Neural progenitor cell (in vitro differentiated cells): ENCODE measurements at regions not wholly inside any gene's neighbourhood (a gene's known extent, or its start where the extent isn't known, plus 50 kb on each side); places are given as distances from the start of the nearest gene placed in this dataset.

Experiments
- DNase-seq: peaks from one replicate; pipeline ENCODE4 v3.0.0-alpha.2; 2016; ENCODE audit warnings: low spot score
- H2AFZ ChIP-seq: fragments of 200-600 bp; sonication (generic); replicated peaks from 2 replicates; pipeline ENCODE4 v1.6.1; 2016; ENCODE audit warnings: antibody characterized with exemption
- H3F3A ChIP-seq: fragments of 200-600 bp; sonication (generic); 2 replicates; pipeline ENCODE4 v1.6.1; 2016; ENCODE audit warnings: antibody characterized with exemption, low read depth
- H3K27ac ChIP-seq: fragments of 200-600 bp; sonication (generic); 2 replicates; pipeline ENCODE4 v1.5.1; 2016; ENCODE audit warnings: mild to moderate bottlenecking
- H3K27me3 ChIP-seq: fragments of 200-600 bp; sonication (generic); 2 replicates; pipeline ENCODE4 v1.6.1; 2016; ENCODE audit warnings: mild to moderate bottlenecking, moderate library complexity
- H3K36me3 ChIP-seq: fragments of 200-600 bp; sonication (generic); 2 replicates; pipeline ENCODE4 v1.5.1; 2016
- H3K4me1 ChIP-seq: fragments of 200-600 bp; sonication (generic); 2 replicates; pipeline ENCODE4 v1.6.1; 2016; ENCODE audit warnings: mixed run types
- H3K4me2 ChIP-seq: fragments of 200-600 bp; sonication (generic); 2 replicates; pipeline ENCODE4 v1.6.1; 2016
- H3K4me3 ChIP-seq: fragments of 200-600 bp; sonication (generic); 2 replicates; pipeline ENCODE4 v1.5.1; 2016
- H3K79me2 ChIP-seq: fragments of 200-600 bp; sonication (generic); 2 replicates; pipeline ENCODE4 v1.6.1; 2016; ENCODE audit warnings: low read depth
- H3K9ac ChIP-seq: fragments of 200-600 bp; sonication (generic); 2 replicates; pipeline ENCODE4 v1.6.1; 2016
- H3K9me3 ChIP-seq: fragments of 200-600 bp; sonication (generic); 2 replicates; pipeline ENCODE4 v1.5.1; 2016; ENCODE audit warnings: low read depth
- H4K20me1 ChIP-seq: fragments of 200-600 bp; sonication (generic); 2 replicates; pipeline ENCODE4 v1.6.1; 2016; ENCODE audit warnings: low read depth
- H3K27ac Mint-ChIP-seq: 3 replicates; pipeline ENCODE4 v1.8.0; 2021; ENCODE audit warnings: mixed read lengths
- H3K27me3 Mint-ChIP-seq: 2 replicates; pipeline ENCODE4 v1.8.0; 2022; ENCODE audit warnings: low read depth, mild to moderate bottlenecking, inconsistent platforms, moderate library complexity, mixed read lengths; ENCODE audit not compliant: insufficient read depth
- H3K36me3 Mint-ChIP-seq: 3 replicates; pipeline ENCODE4 v1.8.0; 2021; ENCODE audit warnings: mixed read lengths
- H3K4me1 Mint-ChIP-seq: 3 replicates; pipeline ENCODE4 v1.8.0; 2021; ENCODE audit warnings: mixed read lengths
- H3K4me3 Mint-ChIP-seq: 3 replicates; pipeline ENCODE4 v1.8.0; 2021; ENCODE audit warnings: mild to moderate bottlenecking, moderate library complexity, mixed read lengths
- H3K9me3 Mint-ChIP-seq: 3 replicates; pipeline ENCODE4 v1.8.0; 2020; ENCODE audit warnings: mixed read lengths
- CTCF ChIP-seq: fragments of 200-600 bp; sonication (generic); IDR thresholded peaks from 2 replicates; pipeline ENCODE4 v1.5.1; 2017; ENCODE audit warnings: antibody characterized with exemption, mild to moderate bottlenecking
- EZH2 ChIP-seq: fragments of 200-600 bp; sonication (generic); IDR thresholded peaks from 2 replicates; pipeline ENCODE4 v1.6.1; 2017; ENCODE audit warnings: antibody characterized with exemption, mild to moderate bottlenecking, moderate library complexity
- EZH2phosphoT487 ChIP-seq: fragments of 200-600 bp; sonication (generic); IDR thresholded peaks from 2 replicates; pipeline ENCODE4 v1.6.1; 2017; ENCODE audit warnings: antibody characterized with exemption

GRCh38 chrX:2629316-2630007 lies 61.6 kb upstream of the CD99 start:
- no peaks in the 10 kb centered on the region for H3K9me3 Mint-ChIP-seq
- peaks cover 48% of the 10 kb centered on the region for H3K36me3 Mint-ChIP-seq
- no peak overlapping the region for H3K27ac Mint-ChIP-seq
- H3K4me3 ChIP-seq = no peak overlapping the region
- H3K27ac ChIP-seq = no peak overlapping the region
- no peaks in the 10 kb centered on the region for H3F3A ChIP-seq
- DNase-seq = no peak
- no peaks in the 10 kb centered on the region for H3K4me1 ChIP-seq
- H3K36me3 ChIP-seq = no peaks in the 10 kb centered on the region
- peaks cover 5% of the 10 kb centered on the region for H3K27me3 Mint-ChIP-seq
- no peaks in the 10 kb centered on the region for H3K79me2 ChIP-seq
- no peak for TF ChIP-seq CTCF
- TF ChIP-seq EZH2phosphoT487 = no peak
- TF ChIP-seq EZH2 = no peak
- H3K9me3 ChIP-seq = no peaks in the 10 kb centered on the region
- no peak overlapping the region for H3K9ac ChIP-seq
- H3K4me2 ChIP-seq = no peak overlapping the region
- H2AFZ ChIP-seq = no peak overlapping the region
- no peaks in the 10 kb centered on the region for H3K27me3 ChIP-seq
- no peaks in the 10 kb centered on the region for H3K4me1 Mint-ChIP-seq
- no peaks in the 10 kb centered on the region for H4K20me1 ChIP-seq
- no peak overlapping the region for H3K4me3 Mint-ChIP-seq

GRCh38 chrX:2628751-2629315 lies 62.3 kb upstream of the CD99 start:
- TF ChIP-seq EZH2 (no peak), CTCF (no peak), EZH2phosphoT487 (no peak)
- Mint-ChIP-seq H3K27ac (no peak overlapping the region), H3K4me3 (no peak overlapping the region), H3K9me3 (no peaks in the 10 kb centered on the region), H3K4me1 (no peaks in the 10 kb centered on the region), H3K27me3 (peaks cover 5% of the 10 kb centered on the region), H3K36me3 (peaks cover 48% of the 10 kb centered on the region)
- no peak overlapping the region for H2AFZ ChIP-seq
- peaks cover 2% of the 10 kb centered on the region for H3K36me3 ChIP-seq
- H3K4me2 ChIP-seq = no peak overlapping the region
- no peak overlapping the region for H3K4me3 ChIP-seq
- H3K9me3 ChIP-seq = no peaks in the 10 kb centered on the region
- no peaks in the 10 kb centered on the region for H3K27me3 ChIP-seq
- no peaks in the 10 kb centered on the region for H3F3A ChIP-seq
- H3K4me1 ChIP-seq = no peaks in the 10 kb centered on the region
- no peak overlapping the region for H3K9ac ChIP-seq
- DNase-seq = no peak
- H4K20me1 ChIP-seq = no peaks in the 10 kb centered on the region
- H3K27ac ChIP-seq = no peak overlapping the region
- H3K79me2 ChIP-seq = no peaks in the 10 kb centered on the region

GRCh38 chrX:2627272-2627867 lies 63.7 kb upstream of the CD99 start:
- no peak overlapping the region for H3K27ac Mint-ChIP-seq
- peak; percentile 71 for DNase-seq
- no peak overlapping the region for H3K27ac ChIP-seq
- no peaks in the 10 kb centered on the region for H3K4me1 Mint-ChIP-seq
- H3K4me1 ChIP-seq = no peaks in the 10 kb centered on the region
- no peaks in the 10 kb centered on the region for H4K20me1 ChIP-seq
- H3K27me3 ChIP-seq = no peaks in the 10 kb centered on the region
- H3K9ac ChIP-seq = no peak overlapping the region
- H3K4me3 ChIP-seq = no peak overlapping the region
- H3K4me2 ChIP-seq = no peak overlapping the region
- peaks cover 5% of the 10 kb centered on the region for H3K27me3 Mint-ChIP-seq
- peaks cover 4% of the 10 kb centered on the region for H3K36me3 ChIP-seq
- no peaks in the 10 kb centered on the region for H3K9me3 ChIP-seq
- H3K9me3 Mint-ChIP-seq = no peaks in the 10 kb centered on the region
- no peak overlapping the region for H2AFZ ChIP-seq
- H3K79me2 ChIP-seq = no peaks in the 10 kb centered on the region
- H3K4me3 Mint-ChIP-seq = peak overlapping the region; percentile 5
- no peak for TF ChIP-seq EZH2
- peak; percentile 75 for TF ChIP-seq CTCF
- no peaks in the 10 kb centered on the region for H3F3A ChIP-seq
- peaks cover 46% of the 10 kb centered on the region for H3K36me3 Mint-ChIP-seq
